ENCODE measurements at regions not wholly inside any gene's neighbourhood (a gene's known extent, or its start where the extent isn't known, plus 50 kb on each side); places are given as distances from the start of the nearest gene placed in this dataset.

- H2AFZ ChIP-seq (ENCODE audit: insufficient read depth, low read depth, low read length, poor library complexity, severe bottlenecking): no peak overlapping the region
- no peaks in the 10 kb centered on the region for H3K4me1 ChIP-seq (ENCODE audit: control insufficient read depth in 1 of 2, insufficient read depth in 2 of 2, low read length in 2 of 2)
- peaks cover 0 to 9% (median 3%) of the 10 kb centered on the region in 7 donors for H3K9me3 Mint-ChIP-seq
- H3K36me3 ChIP-seq (replicated peaks in 1 of 2; ENCODE audit: control insufficient read depth in 1 of 2, insufficient read depth in 2 of 2, low read length in 2 of 2): no peaks in the 10 kb centered on the region
- H4K20me1 ChIP-seq (ENCODE audit: insufficient read depth, low read length): no peaks in the 10 kb centered on the region
- no peaks in the 10 kb centered on the region for H3K27me3 ChIP-seq (ENCODE audit: control insufficient read depth in 2 of 2, insufficient read depth in 2 of 2, low read length in 2 of 2)
- H3K4me1 Mint-ChIP-seq: no peaks in the 10 kb centered on the region
- H3K36me3 Mint-ChIP-seq: no peaks in the 10 kb centered on the region
- no peak overlapping the region for H3K4me2 ChIP-seq (replicated peaks; ENCODE audit: extremely low read depth, low read length, poor library complexity, severe bottlenecking)
- intact Hi-C loops (cut with micrococcal nuclease): no loop called here
- H3K9me3 ChIP-seq (replicated peaks in 1 of 2; ENCODE audit: control insufficient read depth in 1 of 2, insufficient read depth in 1 of 2, low read length in 2 of 2): peaks cover 6 to 8% of the 10 kb centered on the region in 2 donors
- H3K27me3 Mint-ChIP-seq (ENCODE audit: low read depth in 3 of 3): no peaks in the 10 kb centered on the region
- H3K27ac Mint-ChIP-seq: no peak overlapping the region
- H3K9ac ChIP-seq (ENCODE audit: insufficient read depth, low read length, poor library complexity, severe bottlenecking): no peak overlapping the region
- no peak for TF ChIP-seq CTCF (IDR thresholded peaks at IDR 0.05)
- no peak for DNase-seq
- no peak overlapping the region for H3K4me3 ChIP-seq (replicated peaks in 1 of 3; ENCODE audit: low read depth in 2 of 3, low read length in 3 of 3)
- H3K27ac ChIP-seq (ENCODE audit: low read depth in 1 of 2, low read length in 2 of 2): no peak overlapping the region
- no peak overlapping the region for H3K4me3 Mint-ChIP-seq
- H3K79me2 ChIP-seq (ENCODE audit: insufficient read depth, low read length): no peaks in the 10 kb centered on the region
Observed at GRCh38 chr4:96429657-96430056, 589.8 kb downstream of the PDHA2 start.

- Histone ChIP-seq H2AFZ (ENCODE audit: insufficient read depth, low read depth, low read length, poor library complexity, severe bottlenecking) (no peak overlapping the region), H3K27ac (ENCODE audit: low read depth in 1 of 2, low read length in 2 of 2) (no peak overlapping the region), H3K36me3 (replicated peaks in 1 of 2; ENCODE audit: control insufficient read depth in 1 of 2, insufficient read depth in 2 of 2, low read length in 2 of 2) (no peaks in the 10 kb centered on the region), H3K4me2 (replicated peaks; ENCODE audit: extremely low read depth, low read length, poor library complexity, severe bottlenecking) (no peak overlapping the region), H3K9ac (ENCODE audit: insufficient read depth, low read length, poor library complexity, severe bottlenecking) (no peak overlapping the region), H3K4me1 (ENCODE audit: control insufficient read depth in 1 of 2, insufficient read depth in 2 of 2, low read length in 2 of 2) (no peaks in the 10 kb centered on the region), H3K4me3 (replicated peaks in 1 of 3; ENCODE audit: low read depth in 2 of 3, low read length in 3 of 3) (no peak overlapping the region), H4K20me1 (ENCODE audit: insufficient read depth, low read length) (no peaks in the 10 kb centered on the region), H3K9me3 (replicated peaks in 1 of 2; ENCODE audit: control insufficient read depth in 1 of 2, insufficient read depth in 1 of 2, low read length in 2 of 2) (peaks cover 6 to 7% of the 10 kb centered on the region in 2 donors), H3K27me3 (ENCODE audit: control insufficient read depth in 2 of 2, insufficient read depth in 2 of 2, low read length in 2 of 2) (no peaks in the 10 kb centered on the region), H3K79me2 (ENCODE audit: insufficient read depth, low read length) (no peaks in the 10 kb centered on the region)
- H3K27ac Mint-ChIP-seq: no peak overlapping the region
- no peaks in the 10 kb centered on the region for H3K4me1 Mint-ChIP-seq
- H3K9me3 Mint-ChIP-seq: peaks cover 0 to 5% (median 2%) of the 10 kb centered on the region in 7 donors
- no peak overlapping the region for H3K4me3 Mint-ChIP-seq
- intact Hi-C loops (cut with micrococcal nuclease): no loop called here
- H3K27me3 Mint-ChIP-seq (ENCODE audit: low read depth in 3 of 3): no peaks in the 10 kb centered on the region
- H3K36me3 Mint-ChIP-seq: no peaks in the 10 kb centered on the region
- WGBS (ENCODE audit: insufficient coverage): 80% methylated on average over 1 of the region's 2 CpGs
- no peak for DNase-seq
- TF ChIP-seq CTCF (IDR thresholded peaks at IDR 0.05): no peak
Observed at GRCh38 chr4:96431094-96431493, 591.2 kb downstream of the PDHA2 start.
